Head of caudate nucleus (tissue), 42 donors: ENCODE measurements at regions not wholly inside any gene's neighbourhood (a gene's known extent, or its start where the extent isn't known, plus 50 kb on each side); places are given as distances from the start of the nearest gene placed in this dataset.

Experiments used
- DNase-seq, 42 donors: peaks; one replicate each; pipeline versions ENCODE4 v3.0.0 to v3.0.0-alpha.2; 2020 to 2021; ENCODE audit warnings: mixed read lengths in 7 of 42
- intact Hi-C: fragments of 100-400 bp; cut with DNase I; formaldehyde crosslinking; loops from one replicate; pipeline ENCODE4 v1.15.0; 2022

DNA sequence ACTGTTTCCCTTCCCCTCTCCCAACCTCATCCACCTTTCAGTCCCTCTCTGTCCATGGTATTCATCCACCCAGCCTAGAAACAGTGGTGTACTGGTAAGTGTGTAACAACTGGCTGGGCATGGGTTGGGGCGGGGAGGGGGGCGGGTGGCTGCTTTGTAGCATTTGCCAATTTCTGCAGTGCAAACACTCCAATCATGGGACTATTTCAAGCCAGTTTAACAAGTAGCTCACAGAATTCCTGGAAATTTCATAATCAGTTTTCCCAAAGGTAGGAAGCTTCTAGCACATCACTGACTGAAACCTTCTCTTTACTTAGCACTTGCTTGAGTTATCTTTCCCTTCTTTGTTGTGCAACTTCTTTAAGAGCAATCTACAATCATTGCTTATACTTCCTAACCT lies 100.8 kb upstream of the WASF3 start:
- intact Hi-C loops: no loop called here
- DNase-seq: no peak

DNA sequence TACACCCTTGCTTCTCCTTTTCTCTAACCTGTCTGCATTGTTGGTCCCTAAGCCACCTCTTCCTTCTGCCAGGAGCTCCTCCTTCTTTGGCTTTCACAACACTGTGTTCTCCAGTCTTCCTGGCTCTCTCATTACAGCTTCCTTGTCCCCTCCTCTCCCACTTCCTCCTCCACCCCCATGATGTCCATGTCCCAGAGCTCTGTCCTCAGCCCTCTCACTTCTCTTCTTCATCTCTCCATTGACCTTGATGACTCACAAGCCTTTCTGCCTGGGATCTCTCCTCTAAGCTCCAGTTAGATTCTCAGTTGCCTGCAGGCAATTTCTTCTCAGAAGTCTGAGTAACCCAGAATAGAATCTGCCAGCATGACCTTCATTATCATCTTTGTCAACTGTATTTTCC lies 100.3 kb upstream of the WASF3 start:
- DNase-seq: no peak

DNA sequence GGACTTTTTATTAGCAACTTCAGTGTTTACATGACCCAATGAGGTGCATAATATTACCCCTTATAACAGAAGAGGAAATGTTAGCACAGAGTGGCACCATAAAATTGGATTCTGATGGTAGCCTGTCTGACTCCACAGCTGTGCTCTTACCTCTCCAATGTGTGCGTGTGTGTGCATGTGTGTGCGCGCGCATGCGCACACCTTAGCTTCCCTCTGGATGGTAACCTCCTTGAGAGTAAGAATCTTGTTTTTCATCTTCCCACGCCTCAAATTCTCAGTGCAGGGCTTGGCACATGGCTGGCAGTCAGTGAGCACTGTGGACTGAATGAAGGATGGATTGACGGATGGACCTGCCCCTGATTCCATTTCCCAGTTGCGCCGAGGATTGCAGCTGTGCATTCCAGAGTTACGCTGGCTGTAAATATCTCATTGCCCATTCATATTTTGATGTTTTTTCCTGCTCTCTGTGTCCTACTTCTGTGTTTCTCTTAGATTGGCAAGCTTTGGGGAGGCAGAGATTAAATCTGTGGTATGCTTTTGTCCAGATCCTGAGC lies 99.2 kb upstream of the WASF3 start:
- intact Hi-C loops: no loop called here
- no peak for DNase-seq

More for the DNA sequence above, 100.3 kb upstream of the WASF3 start:
- intact Hi-C loops: no loop called here

DNA sequence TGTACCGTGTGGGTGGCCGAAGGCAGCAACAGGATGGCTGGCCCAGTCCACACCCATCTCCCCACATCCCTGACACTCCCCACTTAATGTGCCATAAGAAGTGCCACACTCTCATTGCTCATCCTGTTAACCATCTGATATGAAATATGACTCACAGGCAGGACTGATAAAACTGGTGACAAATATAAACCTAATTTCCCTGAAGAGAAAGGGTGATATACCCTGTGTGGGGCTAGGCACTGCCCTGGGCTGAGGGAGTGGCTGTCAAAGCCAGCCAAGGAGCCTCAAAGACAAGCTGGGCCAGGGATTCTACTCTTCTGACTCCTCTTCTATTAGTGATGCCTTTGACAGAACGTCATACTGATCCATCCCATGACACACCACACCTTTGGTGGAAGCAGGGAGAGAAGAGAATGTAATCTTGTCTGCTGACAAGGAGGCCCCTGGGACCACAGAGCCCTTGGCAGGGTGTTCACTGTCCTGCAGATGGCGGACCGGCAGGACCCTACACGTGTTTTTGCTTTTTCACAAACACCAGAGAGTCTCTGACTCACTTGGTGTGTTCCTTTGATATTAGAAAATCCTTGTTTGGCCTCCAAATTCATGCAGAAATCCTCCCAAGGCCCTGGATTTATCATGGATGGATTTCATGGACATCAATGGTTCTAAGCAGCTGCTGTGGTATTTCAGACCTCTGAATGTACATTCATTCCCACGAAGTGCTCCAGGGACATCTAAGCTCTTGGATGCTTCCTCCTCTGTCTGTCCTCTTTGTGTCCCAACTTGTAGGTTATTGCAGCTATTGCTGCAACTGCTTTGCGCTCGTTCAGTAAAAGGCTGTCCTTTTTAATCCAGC lies 98.0 kb upstream of the WASF3 start:
- intact Hi-C loops: no loop called here
- no peak for DNase-seq

DNA sequence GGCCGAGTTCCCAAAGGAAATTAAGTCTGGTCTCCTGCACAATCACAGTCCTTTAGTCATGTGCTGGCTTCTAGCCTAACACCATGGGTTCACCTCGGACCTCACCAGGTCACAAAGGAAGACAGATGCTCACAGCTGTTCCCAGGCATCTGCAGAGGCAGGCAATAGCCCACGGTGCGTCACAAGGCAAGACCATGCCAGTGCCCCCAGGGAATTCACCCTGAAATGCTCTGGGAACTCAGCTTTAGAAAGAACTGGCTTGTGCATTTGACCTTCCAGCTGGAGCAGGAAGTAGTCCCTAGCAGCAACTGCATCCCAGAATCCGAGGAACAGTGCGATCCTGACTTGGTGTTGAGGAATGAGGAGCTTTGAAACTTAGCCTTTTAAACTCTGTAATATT lies 96.8 kb upstream of the WASF3 start:
- intact Hi-C loops: no loop called here
- DNase-seq: no peak

DNA sequence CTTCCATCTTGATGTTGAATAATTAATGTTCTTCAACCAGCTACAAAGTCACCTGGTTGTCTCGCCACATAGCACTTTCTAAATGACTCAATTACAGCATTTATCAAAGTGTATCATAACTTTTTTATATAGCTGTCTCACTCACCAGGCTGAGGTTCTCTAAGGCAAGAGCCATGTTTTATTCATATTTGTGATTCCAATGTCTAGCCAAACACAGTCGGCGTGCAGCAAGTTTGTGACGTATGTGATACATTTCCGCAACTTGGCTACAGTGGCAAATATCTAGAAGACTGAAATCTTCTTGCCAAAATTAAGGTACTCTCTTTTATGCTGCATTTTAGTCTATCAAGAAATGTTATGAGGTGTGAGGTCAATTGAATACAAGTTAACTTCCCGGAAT lies 94.2 kb upstream of the WASF3 start:
- intact Hi-C loops: no loop called here
- peak in 1 of 42 donors; percentile 3 for DNase-seq

DNA sequence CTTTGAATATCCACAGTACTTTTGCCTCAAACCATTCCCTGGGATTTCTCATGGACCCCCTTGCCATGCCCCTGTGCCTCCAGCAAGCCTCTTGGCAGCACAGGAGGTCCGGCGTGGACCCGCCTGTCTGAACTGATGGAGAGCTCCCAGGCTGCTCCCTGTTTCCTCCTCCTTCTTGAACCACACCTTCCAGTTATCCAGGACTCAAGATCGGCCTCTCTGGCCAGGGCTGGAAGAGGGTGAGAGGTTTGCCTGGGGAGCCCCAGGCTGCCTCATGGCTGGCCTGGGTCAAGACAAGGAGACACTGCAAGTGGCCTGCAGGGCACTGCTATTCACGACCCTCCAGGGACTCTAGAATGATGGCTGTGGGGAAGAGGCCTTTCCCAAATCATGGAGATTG lies 93.6 kb upstream of the WASF3 start:
- peak in 1 of 42 donors; percentile 31 for DNase-seq
- intact Hi-C loops: no loop called here

DNA sequence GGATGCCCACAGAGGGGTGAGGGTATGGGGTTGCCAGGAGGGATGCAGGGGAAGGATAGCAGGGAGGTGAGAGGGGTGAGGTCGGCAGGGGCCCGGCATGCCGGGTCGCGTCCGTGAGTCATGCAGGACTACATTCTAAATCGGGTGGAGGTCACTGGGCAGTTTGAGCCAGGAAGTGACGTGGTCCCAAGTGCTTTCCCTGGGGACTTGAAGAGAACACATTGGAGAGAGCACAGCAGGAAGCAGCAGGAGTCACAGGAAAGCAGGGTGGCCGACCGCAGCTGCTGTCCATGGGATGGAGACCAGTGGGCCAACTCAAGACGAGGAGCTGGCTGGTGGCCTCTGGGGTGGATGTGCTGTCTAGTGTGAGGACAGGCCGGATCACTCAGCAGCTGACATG lies 92.0 kb upstream of the WASF3 start:
- intact Hi-C loops: no loop called here
- peak in 1 of 42 donors; percentile 35 for DNase-seq

DNA sequence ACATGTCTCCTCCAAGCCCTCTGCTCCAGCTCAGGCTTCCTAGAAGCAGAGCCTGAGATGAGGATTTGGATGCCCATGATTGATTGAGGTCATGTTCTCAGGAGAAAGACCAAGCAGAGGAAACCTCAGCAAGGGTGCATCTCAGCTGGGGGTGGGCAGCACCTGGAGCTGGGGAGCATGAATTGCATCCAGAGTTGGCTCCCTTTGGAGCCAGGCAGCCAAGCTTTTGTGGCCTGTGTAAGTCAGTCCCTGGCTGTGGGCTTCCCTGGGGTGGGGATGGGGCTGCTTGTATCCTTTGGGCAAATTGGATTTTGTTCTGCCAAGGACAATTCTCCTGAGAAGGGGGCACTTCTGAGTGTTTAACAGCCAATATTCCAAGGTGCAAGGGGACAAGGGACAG lies 91.5 kb upstream of the WASF3 start:
- DNase-seq: peak in 1 of 42 donors; percentile 18
- intact Hi-C loops: no loop called here

DNA sequence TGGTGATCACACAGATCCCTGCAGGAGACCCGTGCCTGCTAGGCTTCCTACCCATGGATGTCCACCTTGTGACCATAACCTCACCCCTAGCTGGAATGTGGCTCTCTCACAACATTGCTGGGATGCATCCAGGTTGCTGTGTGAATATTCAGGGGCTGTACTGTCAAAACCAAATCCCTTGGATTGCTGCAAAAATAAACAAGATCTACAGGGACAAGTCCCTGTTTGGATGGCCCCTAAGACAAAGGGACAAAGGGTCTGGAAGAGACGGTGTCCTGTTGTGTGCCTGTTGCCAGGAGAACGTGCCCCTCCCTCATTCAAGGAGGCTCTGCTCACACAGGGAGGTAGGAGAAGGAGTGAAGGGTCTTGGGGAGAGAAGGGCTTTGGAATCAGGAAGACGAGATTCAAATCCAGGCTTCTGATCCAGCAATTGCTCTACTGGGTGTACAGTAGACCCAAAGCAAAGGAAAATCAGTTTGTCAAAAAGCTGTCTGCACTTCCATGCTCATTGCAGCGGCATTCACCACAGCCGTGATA lies 89.2 kb upstream of the WASF3 start:
- intact Hi-C loops: no loop called here
- DNase-seq: peak in 2 of 42 donors; percentile 9 to 14

DNA sequence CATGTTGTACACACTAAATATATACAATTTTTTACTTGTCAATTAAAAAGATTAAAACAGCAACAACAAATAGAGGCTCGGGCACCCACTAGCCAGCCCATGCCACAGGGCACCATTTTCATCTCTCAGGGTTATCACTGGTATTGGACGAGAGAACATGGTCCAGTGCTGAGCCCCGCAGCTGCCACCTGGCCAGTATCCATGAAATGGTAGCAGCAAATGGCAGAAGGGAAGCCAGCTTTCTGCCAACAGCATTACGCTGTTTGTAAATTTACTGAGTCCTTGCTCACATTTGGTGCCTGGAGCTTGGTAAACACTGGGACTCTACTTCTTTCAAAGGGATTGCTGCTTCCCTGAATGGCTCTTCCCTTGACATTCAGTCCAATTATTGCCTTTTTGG lies 87.9 kb upstream of the WASF3 start:
- intact Hi-C loops: no loop called here
- DNase-seq: peak in 2 of 42 donors; percentile 25 to 33

DNA sequence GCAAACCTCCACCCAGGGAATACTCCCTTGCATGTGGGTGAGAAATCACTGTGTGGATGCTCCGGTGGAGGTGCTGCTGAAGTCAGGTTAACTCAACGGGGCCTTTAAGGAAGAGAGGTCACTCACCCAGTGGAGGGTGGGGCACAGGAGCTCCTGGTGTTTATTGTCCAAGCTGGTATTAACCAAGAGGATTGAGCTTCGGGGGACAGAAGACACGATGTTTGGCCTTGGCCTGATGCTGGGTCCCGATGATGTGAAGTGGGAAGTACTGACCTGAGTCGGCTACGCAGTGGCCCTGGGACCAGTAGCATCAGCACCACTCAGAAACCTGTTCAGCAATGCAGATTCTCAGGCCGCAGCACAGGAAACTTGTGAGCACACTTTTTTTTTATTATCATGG lies 85.7 kb upstream of the WASF3 start:
- intact Hi-C loops: no loop called here
- DNase-seq: peak in 2 of 42 donors; percentile 24 to 29

DNA sequence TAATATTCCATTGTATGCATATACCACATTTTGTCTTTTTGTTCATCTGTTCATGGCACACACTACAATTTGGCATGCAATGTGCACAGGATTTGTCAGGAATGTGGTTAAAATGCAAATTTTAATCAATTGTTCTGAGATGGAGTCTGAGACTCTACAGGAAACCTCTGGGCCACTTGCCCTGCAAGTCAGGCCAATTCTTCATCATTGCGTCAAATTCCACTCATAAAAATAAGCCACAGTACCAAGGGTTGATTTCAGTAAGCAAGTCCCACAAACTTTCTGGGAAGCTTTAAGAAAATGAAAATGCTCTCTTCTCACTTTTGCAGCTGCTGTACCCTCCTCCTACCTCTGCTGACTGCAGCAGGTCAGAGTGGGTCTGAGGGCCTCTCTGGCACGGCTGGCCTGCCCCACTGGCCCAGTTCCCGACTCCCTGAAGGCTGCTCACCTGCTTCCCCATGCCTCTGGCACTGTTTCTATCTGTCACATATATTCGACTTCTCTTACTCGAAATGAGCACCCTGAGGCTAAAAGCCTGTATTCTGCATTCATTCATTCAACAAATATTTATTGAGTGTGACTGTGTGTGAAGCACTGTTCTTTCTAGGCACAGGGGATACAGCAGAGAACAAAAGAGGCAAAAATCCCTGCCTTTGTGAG lies 83.8 kb upstream of the WASF3 start:
- intact Hi-C loops: no loop called here
- peak in 1 of 42 donors; percentile 21 for DNase-seq

DNA sequence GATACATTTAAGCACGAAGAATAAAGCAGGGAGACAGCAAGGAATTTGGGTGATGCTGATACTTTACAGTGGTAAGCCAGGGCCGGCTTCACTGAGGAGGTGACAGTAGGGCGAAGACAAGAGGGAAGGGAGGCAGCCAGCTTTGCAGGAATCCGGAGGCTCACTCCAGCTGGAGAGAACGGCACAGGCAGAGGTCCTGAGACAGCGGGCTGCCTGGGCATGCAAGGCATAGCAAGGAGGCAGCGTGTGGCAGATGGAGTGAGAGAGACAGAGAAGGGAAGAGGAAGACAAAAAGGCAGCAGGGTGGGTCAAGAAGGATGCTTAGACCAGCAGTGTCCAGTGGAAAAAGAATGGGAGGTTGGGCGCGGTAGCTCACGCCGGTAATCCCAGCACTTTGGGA lies 83.2 kb upstream of the WASF3 start:
- DNase-seq: peak in 1 of 42 donors; percentile 29
- intact Hi-C loops: no loop called here

DNA sequence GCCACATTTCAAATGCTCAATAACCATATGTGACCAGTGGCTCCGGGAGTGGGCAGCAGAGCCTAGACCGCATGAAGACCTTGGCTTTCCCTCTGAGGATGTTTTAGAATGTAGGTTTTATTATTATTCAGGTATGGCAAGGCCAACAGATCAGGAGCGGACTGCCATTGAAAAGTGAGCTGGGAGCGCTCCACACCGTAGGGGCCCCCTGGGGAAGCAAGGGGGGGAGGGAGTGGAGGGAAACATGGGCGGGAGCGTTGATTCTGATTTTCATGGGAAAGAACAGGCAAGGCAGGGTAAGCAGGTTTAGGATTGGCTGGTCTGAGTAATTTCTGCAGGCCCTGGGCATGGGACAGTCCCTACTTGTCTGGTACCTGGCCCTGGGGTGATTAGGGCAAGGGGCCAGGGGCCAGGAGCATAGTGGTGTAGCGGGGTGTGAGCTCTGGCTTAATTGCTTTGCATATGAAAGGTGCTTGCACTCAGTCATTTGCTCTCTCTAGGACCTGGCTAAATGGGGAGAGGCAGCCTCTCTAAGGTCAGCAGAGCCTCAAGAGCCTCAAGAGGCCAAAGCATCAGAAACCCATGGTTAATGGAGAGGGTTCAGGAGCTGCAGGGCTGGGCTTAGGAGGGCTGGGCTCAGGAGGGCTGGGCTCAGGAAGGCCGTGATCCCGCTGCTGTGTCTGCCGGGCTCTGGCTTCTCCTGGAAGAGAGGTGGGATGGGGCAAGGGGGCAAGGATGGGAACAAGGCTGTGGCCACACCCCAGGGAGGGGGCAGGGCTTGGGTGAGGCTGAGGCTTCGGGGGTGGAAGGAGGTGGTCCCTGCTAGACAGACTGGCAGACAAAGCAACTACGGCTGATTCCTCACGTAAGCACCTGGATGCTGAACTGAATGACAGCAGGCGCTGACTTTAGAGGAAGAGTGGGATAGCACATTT lies 82.0 kb upstream of the WASF3 start:
- peak in 1 of 42 donors; percentile 17 for DNase-seq
- intact Hi-C loops: no loop called here

DNA sequence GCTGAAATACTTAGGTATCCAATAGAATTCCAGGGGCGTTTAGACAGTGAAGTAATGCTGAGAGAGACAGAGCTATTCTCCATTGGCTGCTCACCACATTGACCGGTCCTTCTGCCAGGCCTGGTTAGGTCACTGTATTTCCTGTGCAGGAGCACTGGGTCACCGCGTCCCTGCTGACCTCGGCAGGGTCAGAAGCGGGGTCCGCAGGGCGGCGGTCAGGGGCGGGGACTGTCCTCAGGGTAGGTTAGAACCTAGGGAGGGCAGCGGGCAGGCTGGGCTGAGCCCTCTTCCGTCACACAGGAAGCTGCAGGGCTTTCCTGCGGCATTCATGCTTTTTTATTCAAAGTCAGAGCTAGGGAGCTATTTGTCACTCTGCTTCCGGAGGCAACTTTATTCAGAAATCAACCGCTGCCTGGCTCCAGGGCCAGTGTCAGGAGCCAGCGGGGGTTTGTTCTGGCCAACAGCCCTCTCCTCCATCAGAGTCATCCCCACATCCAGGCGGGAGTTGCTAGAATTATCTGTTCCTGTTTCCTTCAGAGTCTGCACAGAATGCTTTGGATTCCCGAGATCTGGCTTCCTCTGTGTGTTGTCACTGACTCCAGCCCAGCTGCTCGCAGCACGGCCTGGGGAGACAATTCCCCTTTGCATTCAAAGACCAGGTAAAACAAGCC lies 81.2 kb upstream of the WASF3 start:
- intact Hi-C loops: no loop called here
- DNase-seq: peak in 2 of 42 donors; percentile 4 to 28

DNA sequence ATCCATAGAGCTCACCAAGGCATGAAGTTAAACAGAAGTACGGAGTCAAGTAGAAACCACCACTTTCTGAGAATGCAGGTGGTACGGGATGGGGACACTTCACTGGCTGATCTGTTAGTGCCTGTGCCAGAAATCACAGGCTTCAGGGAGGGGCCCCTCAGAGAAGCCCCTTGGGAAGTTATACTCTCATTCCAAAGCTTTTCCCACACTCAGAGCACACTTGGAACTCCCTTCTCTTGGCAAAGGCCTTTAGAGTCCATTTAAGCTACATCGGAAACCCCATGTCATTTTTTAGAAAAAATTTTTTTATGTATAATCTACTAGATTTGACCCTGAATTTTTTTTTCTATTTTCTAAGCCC lies 80.7 kb upstream of the WASF3 start:
- DNase-seq: no peak
- intact Hi-C loops: no loop called here

DNA sequence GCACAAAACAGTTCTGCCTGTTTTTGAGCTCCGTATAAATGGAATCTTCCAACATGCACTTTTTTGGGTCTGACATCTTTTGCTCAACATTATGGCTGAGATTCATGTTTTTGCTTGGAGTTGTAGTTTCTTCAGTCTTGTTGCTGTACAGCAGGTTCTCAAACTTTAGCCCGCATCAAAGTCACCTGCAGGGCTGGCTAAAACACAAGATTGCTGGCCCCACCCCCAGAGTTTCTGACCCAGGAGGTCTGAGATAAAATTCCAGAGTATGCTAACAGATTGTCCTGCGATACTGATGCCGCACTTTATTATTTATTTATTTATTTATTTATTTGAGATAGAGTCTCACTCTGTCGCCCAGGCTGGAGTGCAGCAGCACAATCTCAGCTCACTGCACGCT lies 79.8 kb upstream of the WASF3 start:
- DNase-seq: no peak
- intact Hi-C loops: no loop called here
